ENCODE measurements at regions not wholly inside any gene's neighbourhood (a gene's known extent, or its start where the extent isn't known, plus 50 kb on each side); places are given as distances from the start of the nearest gene placed in this dataset.
"Not testable (repeated sequence)": the region's sequence is repeated elsewhere in the genome, so short reads cannot be mapped to it uniquely, and the experiment has no call there.

DNA sequence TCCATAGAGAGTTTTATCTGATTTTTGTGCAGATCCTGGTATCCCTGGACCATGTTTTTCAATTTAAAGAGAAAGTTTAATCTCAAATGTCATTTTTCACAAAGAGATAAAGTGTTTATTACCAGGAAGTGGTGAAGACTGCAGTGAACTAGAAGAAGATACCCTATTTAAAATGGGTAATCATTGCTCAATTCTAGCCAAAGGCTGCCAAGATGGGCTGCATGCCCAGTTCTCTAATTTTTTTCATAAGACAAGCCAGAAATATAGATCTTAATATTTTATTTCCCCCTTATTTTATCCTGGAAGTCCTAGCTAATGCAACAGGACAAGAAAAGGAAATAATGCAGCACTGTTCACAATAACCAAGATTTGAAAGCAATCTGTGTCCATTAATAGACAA is 343.5 kb downstream of the PCNX1 start:
- no peak overlapping the region for H3K4me3 ChIP-seq (ENCODE audit: extremely low read depth, insufficient read depth, low read length, poor library complexity, severe bottlenecking)
- H3K9me3 ChIP-seq (ENCODE audit: control insufficient read depth, low read length), result peaks cover 8% of the 10 kb centered on the region
- H3K27ac ChIP-seq (ENCODE audit: low read depth, low read length, severe bottlenecking), result no peak overlapping the region
- H3K36me3 ChIP-seq (ENCODE audit: control insufficient read depth, insufficient read depth, low read length), result no peaks in the 10 kb centered on the region
- peaks cover 7% of the 10 kb centered on the region for H3K4me1 ChIP-seq (ENCODE audit: control insufficient read depth, insufficient read depth, low read length, poor library complexity, severe bottlenecking)

DNA sequence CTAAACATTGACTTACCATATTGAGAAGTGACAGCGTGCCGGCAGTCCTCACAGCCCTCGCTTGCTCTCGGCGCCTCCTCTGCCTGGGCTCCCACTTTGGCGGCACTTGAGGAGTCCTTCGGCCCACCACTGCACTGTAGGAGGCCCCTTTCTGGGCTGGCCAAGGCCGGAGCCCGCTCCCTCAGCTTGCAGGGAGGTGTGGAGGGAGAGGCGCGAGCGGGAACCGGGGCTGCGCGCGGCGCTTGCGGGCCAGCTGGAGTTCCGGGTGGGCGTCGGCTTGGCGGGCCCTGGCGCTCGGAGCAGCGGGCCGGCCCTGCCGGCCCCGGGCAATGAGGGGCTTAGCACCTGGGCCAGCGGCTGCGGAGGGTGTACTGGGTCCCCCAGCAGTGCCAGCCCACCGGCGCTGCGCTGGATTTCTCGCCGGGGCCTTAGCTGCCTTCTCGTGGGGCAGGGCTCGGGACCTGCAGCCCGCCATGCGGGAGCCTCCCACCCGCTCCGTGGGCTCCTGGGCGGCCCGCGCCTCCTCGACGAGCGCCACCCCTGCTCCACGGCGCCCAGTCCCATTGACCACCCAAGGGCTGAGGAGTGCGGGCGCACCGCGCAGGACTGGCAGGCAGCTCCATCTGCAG is 346.9 kb downstream of the PCNX1 start:
- H3K4me1 ChIP-seq (ENCODE audit: control insufficient read depth, insufficient read depth, low read length, poor library complexity, severe bottlenecking); H3K4me3 ChIP-seq (ENCODE audit: extremely low read depth, insufficient read depth, low read length, poor library complexity, severe bottlenecking); H3K27ac ChIP-seq (ENCODE audit: low read depth, low read length, severe bottlenecking); H3K36me3 ChIP-seq (ENCODE audit: control insufficient read depth, insufficient read depth, low read length): not testable (repeated sequence)
- H3K9me3 ChIP-seq (ENCODE audit: control insufficient read depth, low read length), result peaks cover 12% of the 10 kb centered on the region
- WGBS, 2 experiments (ENCODE audit: insufficient coverage in 2 of 2), result 95% methylated on average over 23 to 41 of the region's 53 CpGs

DNA sequence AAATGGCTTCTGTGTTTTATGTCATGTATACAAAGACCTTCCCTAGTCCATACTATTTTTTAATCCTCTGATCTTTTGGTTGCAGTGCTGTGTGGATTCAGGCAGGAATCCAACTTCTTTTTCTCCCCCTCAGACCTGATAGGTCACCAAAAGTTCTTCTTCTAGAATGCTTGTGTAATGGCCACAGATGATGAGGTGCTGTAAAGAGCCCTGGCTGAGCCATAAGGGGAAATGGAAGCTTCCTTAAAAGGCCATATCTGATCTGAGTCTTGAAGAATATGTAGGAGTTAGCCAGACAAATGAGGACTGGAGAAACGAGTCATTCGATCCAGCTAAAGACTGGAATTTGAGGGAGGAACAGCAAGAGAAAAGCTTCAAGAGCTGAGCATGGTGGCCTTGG is 353.9 kb downstream of the PCNX1 start:
- Histone ChIP-seq H3K9me3 (ENCODE audit: control insufficient read depth, low read length) (peaks cover 23% of the 10 kb centered on the region), H3K36me3 (ENCODE audit: control insufficient read depth, insufficient read depth, low read length) (no peaks in the 10 kb centered on the region), H3K27ac (ENCODE audit: low read depth, low read length, severe bottlenecking) (no peak overlapping the region), H3K4me3 (ENCODE audit: extremely low read depth, insufficient read depth, low read length, poor library complexity, severe bottlenecking) (no peak overlapping the region), H3K4me1 (ENCODE audit: control insufficient read depth, insufficient read depth, low read length, poor library complexity, severe bottlenecking) (no peaks in the 10 kb centered on the region)
- 80 to 93% methylated on average over 2 of the region's 2 CpGs for WGBS, 2 experiments (ENCODE audit: insufficient coverage in 2 of 2)

DNA sequence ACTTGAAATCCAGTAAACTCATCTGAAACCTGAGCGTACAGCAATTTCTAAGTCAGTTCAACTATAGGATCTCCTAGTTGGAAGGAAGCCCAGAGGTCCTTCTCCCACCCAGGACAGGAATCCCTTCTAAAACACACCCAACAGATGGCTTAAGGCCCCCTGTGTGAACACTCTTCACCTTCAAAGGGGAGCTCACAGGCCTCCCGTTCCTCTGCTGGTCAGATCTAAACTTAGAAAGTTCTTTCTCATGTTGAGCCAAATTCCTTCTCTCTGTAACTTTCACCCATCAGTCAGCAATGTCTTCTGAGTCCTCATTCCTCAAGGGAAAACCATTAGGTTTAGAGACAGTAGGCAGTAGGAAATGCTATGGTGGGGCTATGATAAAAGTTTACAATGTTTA is 355.2 kb downstream of the PCNX1 start:
- Histone ChIP-seq H3K4me3 (ENCODE audit: extremely low read depth, insufficient read depth, low read length, poor library complexity, severe bottlenecking) (no peak overlapping the region), H3K27ac (ENCODE audit: low read depth, low read length, severe bottlenecking) (no peak overlapping the region), H3K36me3 (ENCODE audit: control insufficient read depth, insufficient read depth, low read length) (no peaks in the 10 kb centered on the region), H3K4me1 (ENCODE audit: control insufficient read depth, insufficient read depth, low read length, poor library complexity, severe bottlenecking) (no peaks in the 10 kb centered on the region), H3K9me3 (ENCODE audit: control insufficient read depth, low read length) (peaks cover 23% of the 10 kb centered on the region)
- WGBS, 2 experiments (ENCODE audit: insufficient coverage in 2 of 2), result 83 to 93% methylated on average over 1 to 2 of the region's 2 CpGs

DNA sequence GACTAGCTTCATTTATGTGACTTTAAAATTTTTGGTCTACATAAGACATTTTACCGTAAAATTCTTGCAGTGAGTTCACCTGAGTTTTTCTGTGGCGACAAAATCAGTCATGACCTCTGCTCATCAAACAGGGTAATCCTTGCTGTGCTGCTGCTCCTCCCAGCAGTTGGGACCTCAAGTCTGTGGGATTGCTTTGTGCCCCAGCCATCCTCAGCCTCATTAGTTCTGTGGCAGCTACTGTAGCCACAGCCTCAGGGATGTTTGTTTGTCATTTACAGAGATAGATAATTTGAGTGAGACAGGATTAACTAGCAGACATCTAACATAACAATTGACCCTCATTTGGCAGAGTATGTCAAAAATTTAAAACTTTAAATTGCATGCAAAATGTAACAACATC is 357.0 kb downstream of the PCNX1 start:
- Histone ChIP-seq H3K36me3 (ENCODE audit: control insufficient read depth, insufficient read depth, low read length) (no peaks in the 10 kb centered on the region), H3K9me3 (ENCODE audit: control insufficient read depth, low read length) (peaks cover 15% of the 10 kb centered on the region), H3K4me1 (ENCODE audit: control insufficient read depth, insufficient read depth, low read length, poor library complexity, severe bottlenecking) (no peaks in the 10 kb centered on the region), H3K4me3 (ENCODE audit: extremely low read depth, insufficient read depth, low read length, poor library complexity, severe bottlenecking) (no peak overlapping the region), H3K27ac (ENCODE audit: low read depth, low read length, severe bottlenecking) (no peak overlapping the region)
- WGBS, 2 experiments (ENCODE audit: insufficient coverage in 2 of 2), result 94 to 95% methylated on average over 2 of the region's 2 CpGs

DNA sequence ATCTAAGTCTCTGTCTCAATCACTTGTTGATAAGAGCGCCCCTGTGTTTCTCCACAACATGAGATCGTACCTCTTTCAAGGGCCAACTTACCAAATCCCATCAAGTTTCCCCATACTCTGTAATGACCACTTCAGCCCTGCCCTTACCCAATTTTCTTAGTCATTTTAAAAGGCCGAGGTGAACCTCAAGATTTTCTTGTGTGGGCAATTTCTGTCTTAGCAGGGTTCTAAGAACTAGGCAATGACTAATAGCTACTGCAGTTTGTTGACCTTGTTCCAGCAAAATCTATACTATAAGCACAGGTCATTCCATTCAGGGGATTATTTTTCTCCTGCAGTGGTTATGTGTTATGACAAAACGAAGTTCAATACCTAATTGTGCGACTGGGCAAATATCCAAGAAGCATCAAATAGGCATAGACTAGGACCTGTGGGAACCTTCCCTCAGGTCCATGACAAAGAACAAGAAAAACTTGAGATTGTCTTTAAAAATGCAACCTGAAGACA is 359.8 kb downstream of the PCNX1 start:
- 69 to 72% methylated on average over 2 to 4 of the region's 5 CpGs for WGBS, 2 experiments (ENCODE audit: insufficient coverage in 2 of 2)
- Histone ChIP-seq H3K9me3 (ENCODE audit: control insufficient read depth, low read length) (peaks cover 15% of the 10 kb centered on the region), H3K4me1 (ENCODE audit: control insufficient read depth, insufficient read depth, low read length, poor library complexity, severe bottlenecking) (no peaks in the 10 kb centered on the region), H3K27ac (ENCODE audit: low read depth, low read length, severe bottlenecking) (no peak overlapping the region), H3K36me3 (ENCODE audit: control insufficient read depth, insufficient read depth, low read length) (no peaks in the 10 kb centered on the region), H3K4me3 (ENCODE audit: extremely low read depth, insufficient read depth, low read length, poor library complexity, severe bottlenecking) (no peak overlapping the region)

DNA sequence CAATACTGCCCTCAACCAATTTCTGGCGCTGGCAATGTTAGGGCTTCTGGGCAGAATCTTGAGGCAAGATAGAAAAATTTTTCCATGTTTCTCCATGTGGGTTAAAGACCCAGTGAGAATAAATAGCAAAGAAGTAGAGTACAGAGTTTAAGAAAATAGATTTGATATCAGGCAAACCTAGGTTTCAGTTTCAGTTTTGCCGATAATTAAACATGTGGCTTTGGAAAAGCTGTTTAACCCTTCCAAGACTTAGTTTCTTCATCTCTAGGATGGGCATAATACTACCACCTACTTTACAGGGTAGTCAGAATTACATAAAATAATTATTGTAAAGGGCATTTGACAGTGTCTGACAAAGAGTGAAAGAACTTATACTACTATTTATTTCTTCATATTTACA is 360.4 kb downstream of the PCNX1 start:
- H3K36me3 ChIP-seq (ENCODE audit: control insufficient read depth, insufficient read depth, low read length), result no peaks in the 10 kb centered on the region
- H3K4me1 ChIP-seq (ENCODE audit: control insufficient read depth, insufficient read depth, low read length, poor library complexity, severe bottlenecking), result no peaks in the 10 kb centered on the region
- peaks cover 15% of the 10 kb centered on the region for H3K9me3 ChIP-seq (ENCODE audit: control insufficient read depth, low read length)
- no peak overlapping the region for H3K27ac ChIP-seq (ENCODE audit: low read depth, low read length, severe bottlenecking)
- WGBS, 2 experiments (ENCODE audit: insufficient coverage in 2 of 2), result no CpG with 5 or more reads among the region's 2 CpGs
- no peak overlapping the region for H3K4me3 ChIP-seq (ENCODE audit: extremely low read depth, insufficient read depth, low read length, poor library complexity, severe bottlenecking)

DNA sequence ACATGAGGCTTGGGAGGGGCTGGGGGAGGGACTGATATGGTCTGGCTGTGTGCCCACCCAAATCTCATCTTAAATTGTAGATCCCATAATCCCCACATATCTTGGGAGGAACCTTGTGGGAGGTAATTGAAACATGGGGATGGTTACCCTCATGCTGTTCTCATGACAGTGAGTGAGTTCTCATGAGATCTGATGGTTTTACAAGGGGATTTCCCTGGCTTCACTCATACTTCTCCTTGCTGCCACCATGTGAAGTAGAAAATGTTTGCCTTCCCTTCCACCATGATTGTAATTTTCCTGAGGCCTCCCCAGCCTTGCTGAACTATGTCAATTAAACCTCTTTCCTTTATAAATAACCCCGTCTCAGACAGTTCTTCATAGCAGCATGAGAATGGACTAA is 362.9 kb downstream of the PCNX1 start:
- Histone ChIP-seq H3K36me3 (ENCODE audit: control insufficient read depth, insufficient read depth, low read length) (no peaks in the 10 kb centered on the region), H3K9me3 (ENCODE audit: control insufficient read depth, low read length) (peaks cover 12% of the 10 kb centered on the region), H3K4me1 (ENCODE audit: control insufficient read depth, insufficient read depth, low read length, poor library complexity, severe bottlenecking) (no peaks in the 10 kb centered on the region), H3K4me3 (ENCODE audit: extremely low read depth, insufficient read depth, low read length, poor library complexity, severe bottlenecking) (no peak overlapping the region), H3K27ac (ENCODE audit: low read depth, low read length, severe bottlenecking) (no peak overlapping the region)
- WGBS, 2 experiments (ENCODE audit: insufficient coverage in 2 of 2), result 86% methylated on average over 1 of the region's 1 CpG; no CpG with 5 or more reads in 1 of the 2 experiments

DNA sequence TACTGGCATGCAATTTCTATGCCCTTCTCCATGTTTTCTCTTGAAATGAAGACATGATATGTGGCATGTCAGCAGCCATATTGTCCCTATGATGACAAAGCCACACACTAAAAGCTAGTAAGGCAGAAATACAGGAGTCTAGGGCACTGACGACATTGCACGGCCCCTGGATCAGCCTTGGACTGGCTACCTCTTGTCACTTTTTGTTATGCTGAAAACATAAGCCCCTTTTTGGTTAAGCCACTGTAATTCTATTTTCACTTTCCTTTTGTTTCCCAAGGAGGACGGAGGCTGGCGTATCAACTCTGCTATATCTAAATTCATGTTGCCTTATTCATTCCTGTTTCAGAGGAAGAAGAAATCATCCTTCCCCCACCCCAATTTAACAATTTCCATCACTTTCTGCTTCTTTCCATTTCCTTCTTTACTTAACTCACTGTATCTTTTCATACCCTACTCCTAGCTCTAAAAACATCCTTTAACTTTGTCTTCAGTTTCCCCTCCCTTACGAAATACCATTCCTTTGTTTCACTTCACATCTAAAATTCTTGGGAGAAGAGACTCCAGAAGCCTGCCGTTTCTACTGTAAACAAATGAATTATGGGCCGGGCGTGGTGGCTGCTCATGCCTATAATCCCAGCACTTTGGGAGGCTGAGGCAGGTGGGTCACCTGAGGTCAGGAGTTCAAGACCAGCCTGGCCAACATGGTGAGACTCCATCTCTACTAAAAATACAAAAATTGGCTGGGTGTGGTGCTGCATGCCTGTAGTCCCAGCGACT is 364.1 kb downstream of the PCNX1 start:
- 87 to 96% methylated on average over 6 to 8 of the region's 9 CpGs for WGBS, 2 experiments (ENCODE audit: insufficient coverage in 2 of 2)
- Histone ChIP-seq H3K4me1 (ENCODE audit: control insufficient read depth, insufficient read depth, low read length, poor library complexity, severe bottlenecking) (no peaks in the 10 kb centered on the region), H3K36me3 (ENCODE audit: control insufficient read depth, insufficient read depth, low read length) (no peaks in the 10 kb centered on the region)

DNA sequence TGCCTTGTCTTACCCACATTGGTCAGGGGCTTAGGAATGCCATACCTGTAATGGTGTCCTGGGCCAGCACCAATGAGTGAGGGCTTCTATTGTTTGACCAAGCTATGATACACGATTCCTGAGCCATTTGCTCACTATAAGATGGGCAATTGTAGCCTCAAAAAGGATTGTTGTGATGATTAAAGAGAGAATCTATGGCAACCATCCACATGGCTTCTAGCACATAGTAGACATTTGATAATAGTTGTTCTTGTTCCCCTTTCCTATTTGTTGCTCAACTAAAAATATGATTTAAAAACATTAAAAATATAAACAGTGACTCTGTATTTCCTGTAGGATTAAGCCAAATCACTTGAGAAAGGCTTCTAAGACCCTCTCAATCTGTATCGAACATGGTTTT is 366.1 kb downstream of the PCNX1 start:
- H3K27ac ChIP-seq (ENCODE audit: low read depth, low read length, severe bottlenecking), result no peak overlapping the region
- 92 to 100% methylated on average over 1 to 2 of the region's 2 CpGs for WGBS, 2 experiments (ENCODE audit: insufficient coverage in 2 of 2)
- H3K4me1 ChIP-seq (ENCODE audit: control insufficient read depth, insufficient read depth, low read length, poor library complexity, severe bottlenecking), result no peaks in the 10 kb centered on the region
- peaks cover 8% of the 10 kb centered on the region for H3K9me3 ChIP-seq (ENCODE audit: control insufficient read depth, low read length)
- no peaks in the 10 kb centered on the region for H3K36me3 ChIP-seq (ENCODE audit: control insufficient read depth, insufficient read depth, low read length)
- H3K4me3 ChIP-seq (ENCODE audit: extremely low read depth, insufficient read depth, low read length, poor library complexity, severe bottlenecking), result no peak overlapping the region

More for the DNA sequence above, 364.1 kb downstream of the PCNX1 start:
- no peak overlapping the region for H3K27ac ChIP-seq (ENCODE audit: low read depth, low read length, severe bottlenecking)
- peaks cover 8% of the 10 kb centered on the region for H3K9me3 ChIP-seq (ENCODE audit: control insufficient read depth, low read length)
- no peak overlapping the region for H3K4me3 ChIP-seq (ENCODE audit: extremely low read depth, insufficient read depth, low read length, poor library complexity, severe bottlenecking)

DNA sequence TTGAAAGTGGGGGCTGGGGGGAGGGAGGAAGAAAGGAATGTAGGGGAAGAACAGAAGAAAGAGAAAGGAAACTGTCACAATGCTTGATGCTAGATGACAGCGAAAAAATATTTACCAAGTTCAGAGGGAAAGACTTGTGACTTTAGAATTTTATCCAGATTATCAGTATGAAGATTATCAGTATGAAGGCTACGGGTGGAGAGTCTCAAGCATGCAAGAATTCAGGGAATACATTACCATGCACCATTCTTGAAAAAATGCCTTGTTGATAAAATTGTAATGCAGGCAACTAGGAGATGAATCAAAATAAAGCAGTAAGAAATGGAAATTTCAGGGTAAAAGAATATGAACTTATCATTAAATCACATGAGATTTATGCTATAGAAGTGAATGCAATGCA is 376.8 kb downstream of the PCNX1 start:
- Histone ChIP-seq H3K9me3 (ENCODE audit: control insufficient read depth, low read length) (peaks cover 7% of the 10 kb centered on the region), H3K36me3 (ENCODE audit: control insufficient read depth, insufficient read depth, low read length) (no peaks in the 10 kb centered on the region), H3K27ac (ENCODE audit: low read depth, low read length, severe bottlenecking) (no peak overlapping the region), H3K4me1 (ENCODE audit: control insufficient read depth, insufficient read depth, low read length, poor library complexity, severe bottlenecking) (no peaks in the 10 kb centered on the region), H3K4me3 (ENCODE audit: extremely low read depth, insufficient read depth, low read length, poor library complexity, severe bottlenecking) (no peak overlapping the region)
- WGBS, 2 experiments (ENCODE audit: insufficient coverage in 2 of 2), result 94 to 100% methylated on average over 1 to 2 of the region's 2 CpGs

Measured in mesodermal cell (in vitro differentiated cells).